ENCODE measurements at regions not wholly inside any gene's neighbourhood (a gene's known extent, or its start where the extent isn't known, plus 50 kb on each side); places are given as distances from the start of the nearest gene placed in this dataset.

DNA sequence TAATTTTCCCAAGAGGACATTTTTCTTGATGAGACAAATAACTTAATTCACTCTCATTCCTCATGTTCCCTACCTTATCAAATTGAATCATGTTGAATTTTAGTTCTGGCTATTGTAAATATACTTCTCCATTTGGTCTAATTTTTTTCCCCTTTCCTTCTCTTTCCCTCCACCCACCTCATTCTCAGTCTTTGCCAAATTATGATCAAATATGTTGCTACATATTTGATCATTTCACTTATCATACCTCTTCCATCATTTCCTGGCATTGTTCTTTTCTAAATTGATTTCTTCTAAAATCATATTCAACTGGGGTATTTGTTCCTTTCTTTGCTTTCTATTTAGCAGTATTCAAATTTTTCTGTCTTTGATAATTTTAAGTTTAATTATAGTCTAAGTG, 52.3 kb downstream of the HDGFL1 start:
- Histone ChIP-seq H3K9me3 (replicated peaks) (no peaks in the 10 kb centered on the region), H3K4me3 (no peak overlapping the region), H3K27me3 (replicated peaks) (no peaks in the 10 kb centered on the region), H3K4me1 (replicated peaks) (no peaks in the 10 kb centered on the region), H3K27ac (no peak overlapping the region), H3K36me3 (no peaks in the 10 kb centered on the region)
- DNase-seq (ENCODE audit: low read depth in 1 of 2, low spot score in 2 of 2): no peak

DNA sequence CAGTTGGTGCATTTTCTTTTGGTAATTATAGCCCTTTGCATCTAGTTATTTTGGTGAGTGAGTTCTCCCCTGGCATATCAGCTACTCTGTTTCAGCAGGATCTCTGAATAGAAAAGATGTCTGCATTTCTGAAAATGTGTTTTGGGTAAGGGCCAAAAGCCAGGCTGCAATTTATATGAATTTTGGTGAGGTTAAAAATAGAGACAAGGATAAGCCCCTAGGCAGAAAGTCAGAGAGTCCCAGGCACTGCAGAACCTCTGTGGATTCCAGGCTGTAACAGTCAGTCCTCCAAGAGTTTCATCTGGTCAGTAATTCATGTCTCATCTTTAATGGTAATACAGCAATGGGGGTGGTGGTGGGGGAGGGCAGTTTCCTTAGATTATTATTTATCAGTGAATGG, 53.0 kb downstream of the HDGFL1 start:
- Histone ChIP-seq H3K9me3 (replicated peaks) (no peaks in the 10 kb centered on the region), H3K27me3 (replicated peaks) (no peaks in the 10 kb centered on the region), H3K4me3 (no peak overlapping the region), H3K4me1 (replicated peaks) (no peaks in the 10 kb centered on the region), H3K27ac (no peak overlapping the region), H3K36me3 (no peaks in the 10 kb centered on the region)
- no peak for DNase-seq (ENCODE audit: low read depth in 1 of 2, low spot score in 2 of 2)

DNA sequence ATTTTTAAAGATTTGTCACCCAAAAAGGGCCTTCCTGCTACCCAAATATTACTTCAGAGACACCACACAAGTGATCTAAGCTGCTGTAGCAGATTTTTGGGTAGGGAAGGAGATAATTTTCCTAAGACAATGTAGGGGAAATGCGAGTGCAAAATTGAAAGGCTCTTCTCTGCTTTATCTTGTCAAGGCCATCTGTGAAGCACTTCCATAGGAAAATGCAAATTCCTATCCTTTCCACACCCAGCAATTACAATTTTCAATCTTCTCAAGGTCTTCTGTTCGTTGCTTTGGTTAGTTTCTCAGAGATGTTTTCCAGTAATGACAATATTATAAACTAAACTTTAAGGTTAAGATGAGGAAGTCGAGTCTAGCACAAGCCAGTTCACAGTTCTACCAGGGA, 53.4 kb downstream of the HDGFL1 start:
- no peaks in the 10 kb centered on the region for H3K4me1 ChIP-seq (replicated peaks)
- no peak overlapping the region for H3K27ac ChIP-seq

DNA sequence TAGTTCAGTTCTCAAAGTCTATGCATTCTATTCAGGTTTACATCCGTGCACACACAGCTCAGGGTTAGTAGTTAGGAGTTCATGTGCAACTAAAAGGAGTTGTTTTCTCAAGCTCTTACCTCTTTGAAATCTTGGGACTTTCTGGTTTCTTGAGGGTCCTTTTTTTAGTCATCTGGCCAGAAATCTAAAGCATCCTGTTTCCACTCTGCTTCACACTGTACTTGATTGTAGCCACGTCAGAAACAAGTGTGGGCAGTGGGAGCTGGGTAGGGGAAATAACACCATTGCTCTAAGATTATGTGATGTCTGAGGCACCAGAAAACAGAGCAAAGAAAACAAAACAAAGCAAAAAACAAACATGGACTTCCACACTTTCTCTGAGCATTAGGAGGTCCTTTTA, 58.3 kb downstream of the HDGFL1 start:
- Histone ChIP-seq H3K9me3 (replicated peaks) (no peaks in the 10 kb centered on the region), H3K27me3 (replicated peaks) (no peaks in the 10 kb centered on the region), H3K4me1 (replicated peaks) (no peaks in the 10 kb centered on the region), H3K27ac (no peak overlapping the region), H3K4me3 (no peak overlapping the region), H3K36me3 (no peaks in the 10 kb centered on the region)
- no peak for DNase-seq (ENCODE audit: low read depth in 1 of 2, low spot score in 2 of 2)

More for the DNA sequence above, 53.4 kb downstream of the HDGFL1 start:
- Histone ChIP-seq H3K4me3 (no peak overlapping the region), H3K27me3 (replicated peaks) (no peaks in the 10 kb centered on the region), H3K36me3 (no peaks in the 10 kb centered on the region), H3K9me3 (replicated peaks) (no peaks in the 10 kb centered on the region)
- DNase-seq (ENCODE audit: low read depth in 1 of 2, low spot score in 2 of 2): no peak

- no peak for DNase-seq (ENCODE audit: low read depth in 1 of 2, low spot score in 2 of 2)
- no peaks in the 10 kb centered on the region for H3K4me1 ChIP-seq (replicated peaks)
- no peaks in the 10 kb centered on the region for H3K27me3 ChIP-seq (replicated peaks)
- no peak overlapping the region for H3K4me3 ChIP-seq
- H3K27ac ChIP-seq: no peak overlapping the region
- no peaks in the 10 kb centered on the region for H3K36me3 ChIP-seq
- H3K9me3 ChIP-seq (replicated peaks): no peaks in the 10 kb centered on the region
Measured at GRCh38 chr6:22631091-22631490, 61.7 kb downstream of the HDGFL1 start.

DNA sequence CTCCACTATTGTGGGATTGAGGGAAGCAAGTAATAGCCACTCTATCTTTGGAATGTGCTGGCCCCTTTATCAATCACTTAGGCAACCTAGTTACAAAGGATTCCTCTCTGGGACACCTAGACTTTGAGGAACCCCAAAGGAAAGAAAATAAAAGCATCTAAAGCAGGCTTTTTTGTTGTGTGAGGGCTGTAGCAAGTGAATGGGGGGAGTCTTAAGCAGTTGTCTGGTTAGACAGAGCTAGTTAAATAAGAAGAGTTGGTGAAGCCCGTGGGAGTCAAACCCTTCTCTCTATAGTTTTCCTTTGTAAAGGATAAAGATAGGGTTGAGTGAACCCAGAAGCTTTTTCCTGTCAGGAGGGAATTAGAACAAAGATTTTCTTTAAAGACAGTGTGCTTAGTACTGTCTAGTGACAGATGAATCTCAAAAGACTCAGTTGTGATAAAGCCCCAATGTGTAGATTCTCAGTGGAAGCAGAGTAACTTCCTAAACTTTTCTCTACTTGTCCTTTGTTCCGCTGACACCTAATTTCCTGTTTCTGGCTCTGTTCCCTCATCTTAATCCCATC, 63.3 kb downstream of the HDGFL1 start:
- no peaks in the 10 kb centered on the region for H3K9me3 ChIP-seq (replicated peaks)
- H3K27ac ChIP-seq: no peak overlapping the region
- H3K4me1 ChIP-seq (replicated peaks): no peaks in the 10 kb centered on the region
- H3K27me3 ChIP-seq (replicated peaks): no peaks in the 10 kb centered on the region
- no peak overlapping the region for H3K4me3 ChIP-seq
- DNase-seq (ENCODE audit: low read depth in 1 of 2, low spot score in 2 of 2): no peak
- no peaks in the 10 kb centered on the region for H3K36me3 ChIP-seq

- DNase-seq (ENCODE audit: low read depth in 1 of 2, low spot score in 2 of 2): no peak
- Histone ChIP-seq H3K27ac (no peak overlapping the region), H3K36me3 (no peaks in the 10 kb centered on the region)
Measured at GRCh38 chr6:22636452-22636851, 67.1 kb downstream of the HDGFL1 start.

DNA sequence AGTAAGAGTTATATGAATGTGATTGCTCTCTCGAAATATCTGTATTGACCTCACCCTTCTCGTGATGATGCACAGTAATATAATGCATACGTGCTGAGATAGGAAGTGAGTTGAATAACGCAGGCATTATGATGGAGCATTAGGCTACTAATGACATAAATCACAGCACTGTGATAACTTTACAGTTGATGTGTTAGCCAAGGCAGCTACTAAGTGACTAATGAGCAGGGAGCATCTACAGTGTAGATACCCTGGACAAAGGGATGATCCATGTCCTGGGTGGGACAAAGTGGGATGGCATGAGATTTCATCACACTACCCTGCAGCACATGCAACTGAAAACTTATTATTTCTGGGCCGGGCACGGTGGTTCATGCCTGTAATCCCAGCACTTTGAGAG, 68.4 kb downstream of the HDGFL1 start:
- H3K9me3 ChIP-seq (replicated peaks): no peaks in the 10 kb centered on the region
- no peak for DNase-seq (ENCODE audit: low read depth in 1 of 2, low spot score in 2 of 2)
- no peaks in the 10 kb centered on the region for H3K27me3 ChIP-seq (replicated peaks)
- H3K36me3 ChIP-seq: no peaks in the 10 kb centered on the region
- H3K4me1 ChIP-seq (replicated peaks): peaks cover 4% of the 10 kb centered on the region; the same call in 1 of the 2 replicates
- H3K4me3 ChIP-seq: no peak overlapping the region
- no peak overlapping the region for H3K27ac ChIP-seq

More at GRCh38 chr6:22636452-22636851, 67.1 kb downstream of the HDGFL1 start:
- H3K9me3 ChIP-seq (replicated peaks): no peaks in the 10 kb centered on the region
- no peak overlapping the region for H3K4me3 ChIP-seq
- H3K27me3 ChIP-seq (replicated peaks): no peaks in the 10 kb centered on the region
- no peaks in the 10 kb centered on the region for H3K4me1 ChIP-seq (replicated peaks)

- peaks cover 4% of the 10 kb centered on the region; the same call in 1 of the 2 replicates for H3K4me1 ChIP-seq (replicated peaks)
- no peaks in the 10 kb centered on the region for H3K9me3 ChIP-seq (replicated peaks)
- H3K36me3 ChIP-seq: no peaks in the 10 kb centered on the region
- H3K27me3 ChIP-seq (replicated peaks): no peaks in the 10 kb centered on the region
- DNase-seq (ENCODE audit: low read depth in 1 of 2, low spot score in 2 of 2): no peak
- no peak overlapping the region for H3K27ac ChIP-seq
- H3K4me3 ChIP-seq: no peak overlapping the region
Measured at GRCh38 chr6:22638320-22638719, 69.0 kb downstream of the HDGFL1 start.

DNA sequence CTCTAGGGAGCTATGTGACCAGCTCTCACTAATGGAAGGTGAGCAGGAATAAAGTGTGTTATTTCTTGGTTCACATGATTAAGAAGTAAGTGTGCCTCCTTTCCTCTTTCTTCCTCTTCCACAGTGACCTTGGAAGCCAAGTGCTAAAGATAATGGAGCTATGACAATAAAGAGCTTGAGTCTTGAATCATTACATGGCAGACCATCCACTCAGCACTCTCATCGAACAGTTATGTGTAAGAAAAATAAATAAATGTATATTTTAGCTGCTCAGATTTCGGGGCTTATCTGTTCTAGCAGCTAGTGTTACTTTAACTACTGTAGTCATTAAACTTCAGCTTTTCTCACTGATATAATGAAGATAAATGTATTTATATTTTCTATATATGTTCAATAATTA, 72.9 kb downstream of the HDGFL1 start:
- no peaks in the 10 kb centered on the region for H3K27me3 ChIP-seq (replicated peaks)
- DNase-seq (ENCODE audit: low read depth in 1 of 2, low spot score in 2 of 2): no peak
- H3K4me1 ChIP-seq (replicated peaks): peaks cover 4% of the 10 kb centered on the region; the same call in 1 of the 2 replicates
- H3K27ac ChIP-seq: no peak overlapping the region
- no peak overlapping the region for H3K4me3 ChIP-seq
- no peaks in the 10 kb centered on the region for H3K36me3 ChIP-seq
- no peaks in the 10 kb centered on the region for H3K9me3 ChIP-seq (replicated peaks)

GRCh38 chr6:22643780-22644179, 74.4 kb downstream of the HDGFL1 start:
- Histone ChIP-seq H3K4me1 (replicated peaks) (peaks cover 4% of the 10 kb centered on the region; the same call in 1 of the 2 replicates), H3K36me3 (no peaks in the 10 kb centered on the region), H3K27me3 (replicated peaks) (no peaks in the 10 kb centered on the region), H3K4me3 (no peak overlapping the region), H3K9me3 (replicated peaks) (no peaks in the 10 kb centered on the region), H3K27ac (no peak overlapping the region)
- DNase-seq (ENCODE audit: low read depth in 1 of 2, low spot score in 2 of 2): no peak

GRCh38 chr6:22647719-22648118, 78.4 kb downstream of the HDGFL1 start:
- Histone ChIP-seq H3K27me3 (replicated peaks) (no peaks in the 10 kb centered on the region), H3K4me1 (replicated peaks) (no peaks in the 10 kb centered on the region), H3K27ac (no peak overlapping the region), H3K9me3 (replicated peaks) (no peaks in the 10 kb centered on the region), H3K4me3 (no peak overlapping the region), H3K36me3 (no peaks in the 10 kb centered on the region)
- no peak for DNase-seq (ENCODE audit: low read depth in 1 of 2, low spot score in 2 of 2)

DNA sequence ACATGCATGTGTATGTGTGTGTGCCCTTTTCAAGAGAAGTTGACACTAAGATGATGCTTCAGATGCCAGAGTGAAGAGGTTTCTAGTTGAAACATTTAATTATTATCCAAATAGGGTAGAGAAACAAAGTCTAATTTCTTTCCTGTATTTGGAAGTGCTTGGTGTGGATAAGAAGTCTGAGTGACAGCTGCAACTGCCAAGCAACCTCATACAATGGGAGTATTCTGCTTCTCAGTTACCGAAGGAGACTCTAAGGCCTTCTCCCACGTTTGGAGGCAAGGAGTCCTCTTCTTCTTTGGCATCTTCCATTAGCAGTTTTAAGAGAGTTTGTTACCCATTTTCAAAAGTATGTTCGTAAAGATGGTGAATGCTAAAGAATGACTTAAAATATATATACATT, 82.4 kb downstream of the HDGFL1 start:
- H3K4me3 ChIP-seq: no peak overlapping the region

DNA sequence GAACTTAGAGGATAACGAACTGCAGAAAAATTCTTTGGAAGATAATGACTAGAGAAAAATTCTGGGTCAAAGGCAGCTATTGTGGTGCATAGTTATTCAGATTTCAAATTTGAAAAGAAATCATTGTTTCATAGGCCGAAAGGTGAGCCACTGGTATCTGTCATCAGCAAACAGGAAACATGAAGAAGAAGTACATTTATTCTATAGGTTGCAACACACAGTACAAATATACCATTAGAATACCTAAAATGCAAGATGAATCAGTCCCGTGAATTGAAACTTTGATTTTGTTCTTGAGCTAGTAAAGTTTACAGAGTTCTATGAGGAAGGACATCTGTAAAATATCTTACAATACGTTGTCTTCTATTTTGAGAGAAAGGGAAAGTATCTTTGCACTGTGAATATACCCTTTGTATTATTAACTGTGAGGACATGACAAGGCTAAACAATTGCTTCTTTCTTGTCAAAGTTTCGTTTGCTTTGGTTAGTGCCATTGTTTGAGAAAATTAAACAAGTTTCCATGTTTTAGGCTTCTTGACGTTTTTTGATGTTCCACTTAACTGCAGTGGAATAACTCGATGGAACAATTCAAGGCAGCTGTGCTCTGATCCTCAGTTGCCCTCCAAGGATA, 84.7 kb downstream of the HDGFL1 start:
- Histone ChIP-seq H3K4me1 (replicated peaks) (no peaks in the 10 kb centered on the region), H3K9me3 (replicated peaks) (no peaks in the 10 kb centered on the region), H3K4me3 (no peak overlapping the region), H3K27me3 (replicated peaks) (no peaks in the 10 kb centered on the region), H3K36me3 (no peaks in the 10 kb centered on the region), H3K27ac (no peak overlapping the region)
- no peak for DNase-seq (ENCODE audit: low read depth in 1 of 2, low spot score in 2 of 2)

More for the DNA sequence above, 82.4 kb downstream of the HDGFL1 start:
- Histone ChIP-seq H3K36me3 (no peaks in the 10 kb centered on the region), H3K9me3 (replicated peaks) (no peaks in the 10 kb centered on the region), H3K27me3 (replicated peaks) (no peaks in the 10 kb centered on the region), H3K4me1 (replicated peaks) (no peaks in the 10 kb centered on the region), H3K27ac (no peak overlapping the region)
- no peak for DNase-seq (ENCODE audit: low read depth in 1 of 2, low spot score in 2 of 2)

Data from SJSA1 (cell line).